HG02623 (cell line): ENCODE measurements at regions not wholly inside any gene's neighbourhood (a gene's known extent, or its start where the extent isn't known, plus 50 kb on each side); places are given as distances from the start of the nearest gene placed in this dataset.
"Not testable (repeated sequence)": the region's sequence is repeated elsewhere in the genome, so short reads cannot be mapped to it uniquely, and the experiment has no call there.

Experiments
- ATAC-seq: cut with Tn5 transposase; IDR thresholded peaks from one replicate; pipeline ENCODE4 v1.9.1; 2021; ENCODE audit warnings: moderate library complexity; ENCODE audit not compliant: unreplicated experiment

GRCh38 chr14:61171727-61172126 is 109.4 kb downstream of the TMEM30B start:
- ATAC-seq = no peak

DNA sequence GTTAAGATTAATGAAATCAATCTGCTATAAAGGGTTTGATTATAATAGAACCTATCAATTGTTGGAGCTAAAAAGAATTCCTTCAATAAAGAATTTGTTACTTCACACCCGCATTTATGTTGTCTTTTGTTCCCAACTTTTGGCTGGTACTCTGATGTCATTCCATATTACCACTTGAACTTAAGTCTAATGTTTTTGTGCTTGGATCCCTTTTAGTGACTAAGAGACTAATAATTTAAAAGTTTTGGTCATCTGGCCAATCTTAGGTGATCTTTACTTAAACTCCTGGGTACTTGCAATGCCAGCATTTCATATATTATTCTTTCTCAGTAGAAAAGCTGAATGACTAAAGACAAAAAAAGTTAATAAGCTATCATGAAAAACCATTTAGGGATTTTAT is 113.0 kb downstream of the TMEM30B start:
- no peak for ATAC-seq

GRCh38 chr14:61167642-61168041 is 113.5 kb downstream of the TMEM30B start:
- no peak for ATAC-seq

- ATAC-seq = no peak
Measured at GRCh38 chr14:61160798-61161197, 120.3 kb downstream of the TMEM30B start.

DNA sequence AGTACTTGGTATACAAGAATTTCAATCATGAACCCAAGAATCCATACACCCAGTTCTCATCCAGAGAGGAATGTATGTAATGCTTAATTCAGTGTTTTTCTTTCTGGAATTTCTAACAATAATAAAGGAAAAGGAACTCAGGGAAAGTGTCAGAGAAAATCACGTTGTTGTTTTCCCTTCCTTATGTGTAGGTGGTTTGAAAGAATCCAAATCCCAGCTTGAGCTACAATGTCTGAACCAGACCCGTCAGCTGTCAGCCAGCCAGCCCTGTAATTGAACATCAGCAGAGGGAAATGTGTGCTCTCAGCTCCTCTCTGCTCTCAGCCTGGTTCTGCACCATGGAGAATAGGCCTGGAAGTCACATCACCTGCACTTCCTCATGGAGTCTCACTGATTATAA is 126.5 kb downstream of the TMEM30B start:
- ATAC-seq = no peak

GRCh38 chr14:61153914-61154545 is 127.1 kb downstream of the TMEM30B start:
- no peak for ATAC-seq

- ATAC-seq = no peak
Measured at GRCh38 chr14:61153431-61153830, 127.7 kb downstream of the TMEM30B start.

GRCh38 chr14:61152851-61153364 is 128.2 kb downstream of the TMEM30B start:
- no peak for ATAC-seq

- ATAC-seq = no peak
Measured at GRCh38 chr14:61151251-61151650, 129.9 kb downstream of the TMEM30B start.

GRCh38 chr14:61150851-61151250 is 130.3 kb downstream of the TMEM30B start:
- no peak for ATAC-seq

GRCh38 chr14:61149896-61150295 is 131.2 kb downstream of the TMEM30B start:
- no peak for ATAC-seq

DNA sequence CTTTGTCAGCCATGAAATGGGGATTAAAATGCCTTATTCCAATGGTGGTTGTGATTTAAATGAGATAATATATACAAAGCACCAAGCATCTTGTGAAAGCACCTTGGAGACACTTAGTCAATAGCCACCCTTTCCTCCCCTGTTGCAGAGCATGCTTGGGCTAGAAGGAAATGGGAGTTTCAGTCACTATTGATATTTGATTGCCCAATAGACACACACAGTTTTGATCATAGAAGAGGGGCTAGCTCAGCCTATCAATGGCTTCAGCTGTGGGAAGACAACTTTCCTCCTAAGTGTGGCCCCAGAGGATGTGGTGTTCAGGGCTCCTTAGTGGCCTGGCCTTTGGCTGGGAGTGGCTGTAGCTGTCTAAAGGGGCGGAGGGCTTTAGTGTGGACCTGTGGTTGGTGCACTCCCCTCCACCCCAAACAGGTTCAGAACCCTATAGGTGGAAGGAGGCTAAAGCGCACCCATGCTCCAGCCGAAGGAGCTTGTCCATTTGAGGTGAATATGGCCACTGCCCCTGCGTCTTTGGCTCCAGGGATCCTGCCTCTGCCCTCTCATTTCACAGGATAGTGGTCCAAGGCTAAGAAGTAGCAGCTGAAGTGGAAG is 132.3 kb downstream of the TMEM30B start:
- no peak for ATAC-seq

DNA sequence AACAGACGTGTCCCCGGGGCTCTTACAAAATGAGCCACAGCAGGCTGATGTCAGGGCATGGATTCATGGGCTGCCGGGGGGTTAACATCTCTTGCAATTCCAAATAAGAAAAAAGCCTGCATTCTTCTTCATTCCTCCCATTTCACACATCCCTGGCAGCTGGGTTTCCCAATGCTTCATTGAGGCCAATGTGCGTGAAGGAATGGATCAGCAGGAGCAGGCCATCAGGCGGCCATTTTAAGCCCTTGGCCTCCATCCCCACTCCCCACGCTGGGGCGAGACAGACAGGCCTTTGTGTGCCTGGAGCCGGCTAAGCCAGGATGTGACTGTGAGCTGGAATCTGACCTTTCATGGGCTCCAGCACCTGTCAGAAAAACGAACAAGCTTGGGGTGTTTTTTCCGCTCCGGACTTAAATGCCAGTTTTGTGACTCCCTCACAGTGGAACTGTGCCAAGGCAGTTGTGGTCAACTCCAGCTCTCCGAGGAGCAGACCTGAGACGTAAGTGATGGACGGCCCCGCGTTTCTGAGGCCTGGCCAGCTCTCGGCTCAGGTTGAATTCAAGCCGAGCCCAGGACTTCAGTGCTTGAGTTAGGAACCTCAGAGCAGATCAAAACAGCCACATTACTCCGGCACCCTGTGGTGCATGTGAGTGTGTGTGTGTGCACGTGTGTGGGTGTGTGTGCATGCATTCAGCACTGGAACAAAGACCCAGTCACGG is 133.1 kb downstream of the TMEM30B start:
- ATAC-seq = no peak

DNA sequence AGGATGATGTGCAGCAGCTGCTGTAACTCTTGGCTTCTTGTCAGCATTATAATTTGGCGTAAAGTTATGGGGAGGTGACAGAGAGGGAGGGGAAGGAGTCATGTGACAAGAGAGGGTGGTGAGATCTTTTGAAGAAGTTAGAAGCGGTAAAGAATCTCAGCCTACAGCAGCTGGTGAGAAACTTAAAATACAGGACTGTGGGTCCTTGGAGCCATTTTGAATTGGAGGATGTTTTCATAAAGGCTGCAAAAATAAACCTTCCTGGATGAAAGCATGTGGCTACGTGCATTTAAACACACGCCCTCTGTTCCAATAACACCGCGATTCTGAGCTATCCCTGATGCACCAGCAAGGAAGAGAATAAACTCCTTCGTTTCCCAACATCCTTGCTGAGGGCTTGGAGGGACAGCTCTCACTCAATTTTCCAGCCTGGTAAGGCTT is 133.7 kb downstream of the TMEM30B start:
- ATAC-seq = no peak

- ATAC-seq = no peak
Measured at GRCh38 chr14:61146899-61147298, 134.2 kb downstream of the TMEM30B start.

GRCh38 chr14:61145903-61146481 is 135.1 kb downstream of the TMEM30B start:
- no peak for ATAC-seq

GRCh38 chr14:61145034-61145902 is 135.9 kb downstream of the TMEM30B start:
- no peak for ATAC-seq

DNA sequence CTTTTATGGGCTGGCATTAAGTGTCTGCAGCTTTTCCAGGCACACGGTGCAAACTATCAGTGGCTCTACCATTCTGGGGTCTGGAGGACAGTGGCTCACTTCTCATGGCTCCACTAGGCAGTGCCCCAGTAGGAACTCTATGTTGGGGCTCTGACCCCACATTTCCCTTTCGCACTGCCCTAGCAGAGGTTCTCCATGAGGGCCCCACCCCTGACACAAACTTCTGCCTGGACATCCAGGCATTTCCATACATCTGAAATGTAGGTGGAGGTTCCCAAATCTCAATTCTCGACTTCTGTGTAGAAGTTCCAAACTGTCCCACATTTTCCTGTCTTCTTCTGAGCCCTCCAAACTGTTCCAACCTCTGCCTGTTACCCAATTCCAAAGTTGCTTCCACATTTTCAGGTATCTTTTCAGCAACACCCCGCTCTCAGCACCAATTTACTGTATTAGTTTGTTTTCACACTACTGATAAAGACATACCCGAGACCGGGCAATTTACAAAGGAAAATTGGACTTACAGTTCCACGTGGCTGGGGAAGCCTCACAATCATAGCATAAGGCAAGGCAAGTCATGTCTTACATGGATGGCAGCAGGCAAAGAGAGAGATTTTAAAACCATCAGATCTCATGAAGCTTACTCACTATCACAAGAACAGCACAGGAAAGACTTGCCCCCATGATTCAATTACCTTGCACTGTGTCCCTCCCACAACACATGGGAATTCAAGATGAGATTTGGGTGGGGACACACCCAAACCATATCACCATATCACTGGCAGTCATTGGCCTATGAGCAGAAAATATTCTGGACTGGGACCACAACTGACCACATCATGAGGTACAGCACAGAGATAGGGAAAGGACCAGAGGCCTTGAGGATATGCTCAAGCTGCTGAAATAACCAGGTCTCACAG is 136.8 kb downstream of the TMEM30B start:
- not testable (repeated sequence) for ATAC-seq

DNA sequence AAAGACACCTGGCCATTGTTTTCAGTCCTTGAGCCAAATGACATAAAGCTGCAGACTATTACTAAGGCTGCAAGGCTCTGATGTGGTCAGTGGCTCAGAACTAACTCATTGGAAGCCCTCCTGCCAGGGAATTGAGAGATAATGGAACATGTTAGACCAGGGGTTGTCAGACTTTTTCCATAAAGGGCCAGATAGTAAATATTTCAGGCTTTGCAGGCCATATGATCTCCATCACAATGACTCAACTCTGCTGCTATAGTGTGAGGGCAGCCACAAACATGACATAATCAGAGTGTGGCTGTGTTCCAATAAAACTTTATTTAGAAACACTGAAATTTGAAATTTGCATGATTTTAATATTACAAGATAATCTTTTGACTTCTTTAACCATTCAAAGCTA is 140.3 kb downstream of the TMEM30B start:
- ATAC-seq = no peak

DNA sequence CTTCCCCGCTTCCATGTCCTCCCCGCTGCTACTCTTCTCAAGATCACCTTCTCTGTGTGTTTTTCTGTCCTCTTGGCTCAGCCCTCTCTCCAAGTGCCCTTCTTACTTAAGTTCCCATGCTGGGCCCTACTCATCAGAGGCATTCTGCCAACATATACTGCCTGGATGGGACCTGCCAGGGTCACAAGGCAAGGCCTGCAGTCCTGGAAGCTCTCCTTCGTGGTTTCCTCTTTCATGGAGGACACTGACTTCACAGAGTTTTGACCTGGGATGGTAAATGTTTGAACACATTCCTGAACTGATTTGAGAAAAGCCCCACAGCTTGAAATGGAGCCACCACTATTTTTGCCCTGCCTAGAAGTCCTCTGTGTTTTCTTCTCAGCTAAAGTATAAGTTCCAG is 140.9 kb downstream of the TMEM30B start:
- ATAC-seq = no peak
